ENCODE measurements at regions not wholly inside any gene's neighbourhood (a gene's known extent, or its start where the extent isn't known, plus 50 kb on each side); places are given as distances from the start of the nearest gene placed in this dataset.

DNA sequence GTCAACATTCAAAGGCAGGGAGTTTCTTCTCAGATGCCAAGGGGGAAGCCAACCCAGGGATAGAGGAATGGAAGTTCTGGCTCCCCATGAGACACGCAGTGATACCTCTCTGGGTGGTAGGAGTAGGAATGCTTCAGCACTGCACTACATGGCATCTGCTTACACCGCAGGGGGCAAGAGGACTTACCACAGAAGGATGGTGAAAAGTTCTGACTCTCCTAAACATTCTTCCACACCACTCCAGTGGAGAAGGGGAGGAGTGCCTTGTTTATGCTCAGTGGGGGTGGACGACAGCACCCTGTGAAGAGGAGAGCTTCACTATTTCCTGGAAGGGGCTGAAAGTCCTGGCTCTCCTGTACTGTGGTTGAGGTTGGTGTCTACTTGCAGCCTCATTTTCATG is 1011.3 kb upstream of the WWC1 start:
- TF ChIP-seq, protein P1, sequence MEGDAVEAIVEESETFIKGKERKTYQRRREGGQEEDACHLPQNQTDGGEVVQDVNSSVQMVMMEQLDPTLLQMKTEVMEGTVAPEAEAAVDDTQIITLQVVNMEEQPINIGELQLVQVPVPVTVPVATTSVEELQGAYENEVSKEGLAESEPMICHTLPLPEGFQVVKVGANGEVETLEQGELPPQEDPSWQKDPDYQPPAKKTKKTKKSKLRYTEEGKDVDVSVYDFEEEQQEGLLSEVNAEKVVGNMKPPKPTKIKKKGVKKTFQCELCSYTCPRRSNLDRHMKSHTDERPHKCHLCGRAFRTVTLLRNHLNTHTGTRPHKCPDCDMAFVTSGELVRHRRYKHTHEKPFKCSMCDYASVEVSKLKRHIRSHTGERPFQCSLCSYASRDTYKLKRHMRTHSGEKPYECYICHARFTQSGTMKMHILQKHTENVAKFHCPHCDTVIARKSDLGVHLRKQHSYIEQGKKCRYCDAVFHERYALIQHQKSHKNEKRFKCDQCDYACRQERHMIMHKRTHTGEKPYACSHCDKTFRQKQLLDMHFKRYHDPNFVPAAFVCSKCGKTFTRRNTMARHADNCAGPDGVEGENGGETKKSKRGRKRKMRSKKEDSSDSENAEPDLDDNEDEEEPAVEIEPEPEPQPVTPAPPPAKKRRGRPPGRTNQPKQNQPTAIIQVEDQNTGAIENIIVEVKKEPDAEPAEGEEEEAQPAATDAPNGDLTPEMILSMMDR (IDR thresholded peaks at IDR 0.05): no peak
- no peak for TF ChIP-seq POLR2A (IDR thresholded peaks at IDR 0.05)
